Endodermal cell (in vitro differentiated cells): ENCODE measurements at regions not wholly inside any gene's neighbourhood (a gene's known extent, or its start where the extent isn't known, plus 50 kb on each side); places are given as distances from the start of the nearest gene placed in this dataset.

Experiments
- DNase-seq: peaks from one replicate; pipeline ENCODE4 v3.0.0-alpha.2; 2017
- H3K27ac ChIP-seq: 2 replicates; pipeline ENCODE4 v1.5.1; 2013; ENCODE audit warnings: mild to moderate bottlenecking, low read depth, low read length, moderate library complexity
- H3K27me3 ChIP-seq: 2 replicates; pipeline ENCODE4 v1.6.1; 2013; ENCODE audit warnings: mild to moderate bottlenecking, low read length, moderate library complexity; ENCODE audit not compliant: insufficient read depth, control insufficient read depth, poor library complexity, severe bottlenecking
- H3K36me3 ChIP-seq: 2 replicates; pipeline ENCODE4 v1.7.0; 2013; ENCODE audit warnings: mild to moderate bottlenecking, low read length, moderate library complexity; ENCODE audit not compliant: control insufficient read depth, insufficient read depth
- H3K4me1 ChIP-seq: one replicate; pipeline ENCODE4 v1.7.0; 2013; ENCODE audit warnings: low read length; ENCODE audit not compliant: control insufficient read depth, insufficient read depth
- H3K4me3 ChIP-seq: 2 replicates; pipeline ENCODE4 v1.5.1; 2013; ENCODE audit warnings: mild to moderate bottlenecking, low read length, moderate library complexity
- H3K9ac ChIP-seq: 2 replicates; pipeline ENCODE4 v1.6.1; 2013; ENCODE audit warnings: mild to moderate bottlenecking, low read length, moderate library complexity; ENCODE audit not compliant: poor library complexity, severe bottlenecking; ENCODE audit errors: extremely low read depth
- H3K9me3 ChIP-seq: 2 replicates; pipeline ENCODE4 v1.6.1; 2013; ENCODE audit warnings: mild to moderate bottlenecking, low read length, moderate library complexity; ENCODE audit not compliant: control insufficient read depth
- H3K27ac Mint-ChIP-seq: 2 replicates; pipeline ENCODE4 v1.8.0; 2020; ENCODE audit warnings: mixed read lengths
- H3K27me3 Mint-ChIP-seq: 2 replicates; pipeline ENCODE4 v1.8.0; 2021; ENCODE audit warnings: mild to moderate bottlenecking, mixed read lengths; ENCODE audit not compliant: insufficient read depth
- H3K36me3 Mint-ChIP-seq: 2 replicates; pipeline ENCODE4 v1.8.0; 2020; ENCODE audit warnings: low read depth, mixed read lengths
- H3K4me1 Mint-ChIP-seq: 2 replicates; pipeline ENCODE4 v1.8.0; 2020; ENCODE audit warnings: mixed read lengths
- H3K4me3 Mint-ChIP-seq: 2 replicates; pipeline ENCODE4 v1.8.0; 2020; ENCODE audit warnings: mild to moderate bottlenecking, moderate library complexity, mixed read lengths
- H3K9me3 Mint-ChIP-seq: 2 replicates; pipeline ENCODE4 v1.8.0; 2020; ENCODE audit warnings: mild to moderate bottlenecking, mixed read lengths
- CTCF ChIP-seq: fragments of 200-600 bp; sonication (generic); conservative IDR thresholded peaks from 2 replicates; pipeline ENCODE4 v1.5.0; 2021; ENCODE audit warnings: antibody characterized with exemption, mild to moderate bottlenecking
- WGBS, 2 experiments: methylation state at CpG; one replicate each; pipeline versions ENCODE4 v1.1.5 to v1.1.7; 2013; ENCODE audit warnings: missing lambda C conversion rate in 2 of 2, mixed read lengths in 1 of 2; ENCODE audit not compliant: insufficient coverage in 1 of 2, insufficient read length in 1 of 2; 5-methylcytosine and 5-hydroxymethylcytosine counted together

- Mint-ChIP-seq H3K27me3 (no peaks in the 10 kb centered on the region), H3K36me3 (no peaks in the 10 kb centered on the region), H3K9me3 (no peaks in the 10 kb centered on the region), H3K27ac (no peak overlapping the region), H3K4me3 (no peak overlapping the region), H3K4me1 (peaks cover 8% of the 10 kb centered on the region)
- DNase-seq: no peak
- no peaks in the 10 kb centered on the region for H3K9me3 ChIP-seq
- H3K4me3 ChIP-seq: no peak overlapping the region
- H3K9ac ChIP-seq: no peak overlapping the region
- no peaks in the 10 kb centered on the region for H3K4me1 ChIP-seq
- no peaks in the 10 kb centered on the region for H3K27me3 ChIP-seq
- 85 to 94% methylated on average over 2 to 4 of the region's 4 CpGs for WGBS, 2 experiments
- H3K27ac ChIP-seq: no peak overlapping the region
- no peaks in the 10 kb centered on the region for H3K36me3 ChIP-seq
- TF ChIP-seq CTCF: no peak
These were observed 275.0 kb downstream of the FAM76B start for GRCh38 chr11:95514416-95515110.

GRCh38 chr11:95512682-95513081 is 276.9 kb downstream of the FAM76B start:
- Histone ChIP-seq H3K27me3 (no peaks in the 10 kb centered on the region), H3K9me3 (no peaks in the 10 kb centered on the region), H3K4me1 (no peaks in the 10 kb centered on the region), H3K36me3 (no peaks in the 10 kb centered on the region), H3K27ac (no peak overlapping the region), H3K9ac (no peak overlapping the region), H3K4me3 (no peak overlapping the region)
- WGBS, 2 experiments: 78 to 84% methylated on average over 3 to 4 of the region's 4 CpGs
- DNase-seq: no peak
- Mint-ChIP-seq H3K9me3 (no peaks in the 10 kb centered on the region), H3K27me3 (no peaks in the 10 kb centered on the region), H3K27ac (no peak overlapping the region), H3K36me3 (no peaks in the 10 kb centered on the region), H3K4me1 (peaks cover 12% of the 10 kb centered on the region), H3K4me3 (no peak overlapping the region)
- no peak for TF ChIP-seq CTCF

DNA sequence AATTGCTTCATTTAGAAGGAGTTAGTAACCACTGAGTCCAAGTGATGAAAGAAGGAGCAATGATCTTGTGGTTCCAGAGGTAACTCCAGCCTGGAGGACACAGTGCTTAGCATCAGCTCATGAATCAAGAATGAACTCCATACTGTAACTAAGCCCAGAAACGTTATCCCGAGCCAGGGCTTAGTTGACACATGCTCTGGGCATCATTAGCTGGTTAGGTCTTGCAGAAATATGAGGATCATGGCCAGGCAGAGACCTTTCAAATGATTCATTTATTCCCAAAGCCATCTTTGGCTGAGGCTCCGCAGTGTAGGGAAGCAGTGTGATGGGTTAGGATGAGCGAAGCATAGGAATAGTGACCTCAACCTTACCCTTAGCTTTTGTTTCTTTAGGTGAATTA is 277.4 kb downstream of the FAM76B start:
- H3K27ac ChIP-seq: no peak overlapping the region
- H3K4me3 Mint-ChIP-seq: no peak overlapping the region

More for the DNA sequence above, 277.4 kb downstream of the FAM76B start:
- Mint-ChIP-seq H3K9me3 (no peaks in the 10 kb centered on the region), H3K27ac (no peak overlapping the region), H3K4me1 (peaks cover 12% of the 10 kb centered on the region), H3K27me3 (no peaks in the 10 kb centered on the region), H3K36me3 (no peaks in the 10 kb centered on the region)
- Histone ChIP-seq H3K9ac (no peak overlapping the region), H3K4me1 (no peaks in the 10 kb centered on the region), H3K9me3 (no peaks in the 10 kb centered on the region), H3K4me3 (no peak overlapping the region), H3K36me3 (no peaks in the 10 kb centered on the region), H3K27me3 (no peaks in the 10 kb centered on the region)
- 96 to 100% methylated on average over 4 of the region's 4 CpGs for WGBS, 2 experiments
- DNase-seq: no peak
- no peak for TF ChIP-seq CTCF
